Neural crest cell (in vitro differentiated cells): ENCODE measurements at regions not wholly inside any gene's neighbourhood (a gene's known extent, or its start where the extent isn't known, plus 50 kb on each side); places are given as distances from the start of the nearest gene placed in this dataset.

Source experiments
- DNase-seq: peaks from one replicate; pipeline ENCODE4 v3.0.0; 2021; ENCODE audit warnings: low read depth, mixed read lengths, low spot score
- H3K27ac Mint-ChIP-seq: one replicate; pipeline ENCODE4 v1.8.0; 2021; ENCODE audit warnings: mild to moderate bottlenecking, mixed read lengths; ENCODE audit not compliant: unreplicated experiment
- H3K27me3 Mint-ChIP-seq: 2 replicates; pipeline ENCODE4 v1.8.0; 2021; ENCODE audit warnings: low read depth, mild to moderate bottlenecking, mixed read lengths
- H3K36me3 Mint-ChIP-seq: 2 replicates; pipeline ENCODE4 v1.8.0; 2021; ENCODE audit warnings: low read depth, mild to moderate bottlenecking, mixed read lengths
- H3K4me1 Mint-ChIP-seq: 2 replicates; pipeline ENCODE4 v1.8.0; 2021; ENCODE audit warnings: mixed read lengths
- H3K4me3 Mint-ChIP-seq: one replicate; pipeline ENCODE4 v1.8.0; 2021; ENCODE audit warnings: mild to moderate bottlenecking, mixed read lengths
- H3K9me3 Mint-ChIP-seq: 2 replicates; pipeline ENCODE4 v1.8.0; 2021; ENCODE audit warnings: mixed read lengths
- CTCF ChIP-seq: fragments of 200-600 bp; sonication (generic); conservative IDR thresholded peaks from 2 replicates; pipeline ENCODE4 v1.5.0; 2021; ENCODE audit warnings: antibody characterized with exemption, mild to moderate bottlenecking

- no peak for DNase-seq
- H3K4me1 Mint-ChIP-seq, result no peaks in the 10 kb centered on the region
- H3K27ac Mint-ChIP-seq, result no peak overlapping the region
- H3K4me3 Mint-ChIP-seq, result no peak overlapping the region
- peaks cover 2% of the 10 kb centered on the region for H3K9me3 Mint-ChIP-seq
- H3K36me3 Mint-ChIP-seq, result no peaks in the 10 kb centered on the region
- TF ChIP-seq CTCF, result no peak
- H3K27me3 Mint-ChIP-seq, result peaks cover 2% of the 10 kb centered on the region
Measured at GRCh38 chr2:8462899-8463648, 218.8 kb upstream of the ID2 start.

- Mint-ChIP-seq H3K4me3 (no peak overlapping the region), H3K27me3 (peaks cover 2% of the 10 kb centered on the region), H3K4me1 (peaks cover 6% of the 10 kb centered on the region), H3K9me3 (peaks cover 2% of the 10 kb centered on the region), H3K27ac (no peak overlapping the region), H3K36me3 (no peaks in the 10 kb centered on the region)
- TF ChIP-seq CTCF, result no peak
- DNase-seq, result no peak
Measured at GRCh38 chr2:8465560-8465959, 216.3 kb upstream of the ID2 start.

- H3K9me3 Mint-ChIP-seq, result peaks cover 2% of the 10 kb centered on the region
- H3K27me3 Mint-ChIP-seq, result no peaks in the 10 kb centered on the region
- no peak overlapping the region for H3K4me3 Mint-ChIP-seq
- H3K36me3 Mint-ChIP-seq, result no peaks in the 10 kb centered on the region
- H3K27ac Mint-ChIP-seq, result no peak overlapping the region
- peaks cover 6% of the 10 kb centered on the region for H3K4me1 Mint-ChIP-seq
- no peak for DNase-seq
- no peak for TF ChIP-seq CTCF
Measured at GRCh38 chr2:8469709-8470493, 212.0 kb upstream of the ID2 start.

- no peak overlapping the region for H3K27ac Mint-ChIP-seq
- no peak overlapping the region for H3K4me3 Mint-ChIP-seq
- H3K9me3 Mint-ChIP-seq, result peaks cover under 1% of the 10 kb centered on the region
- peaks cover 11% of the 10 kb centered on the region for H3K4me1 Mint-ChIP-seq
- no peak for DNase-seq
- no peak for TF ChIP-seq CTCF
- H3K36me3 Mint-ChIP-seq, result no peaks in the 10 kb centered on the region
- H3K27me3 Mint-ChIP-seq, result no peaks in the 10 kb centered on the region
Measured at GRCh38 chr2:8472545-8473323, 209.1 kb upstream of the ID2 start.

GRCh38 chr2:8475349-8476031 lies 206.4 kb upstream of the ID2 start:
- no peaks in the 10 kb centered on the region for H3K36me3 Mint-ChIP-seq
- H3K4me1 Mint-ChIP-seq, result peaks cover 7% of the 10 kb centered on the region
- H3K9me3 Mint-ChIP-seq, result no peaks in the 10 kb centered on the region
- no peak for TF ChIP-seq CTCF
- H3K27ac Mint-ChIP-seq, result no peak overlapping the region
- DNase-seq, result no peak
- no peaks in the 10 kb centered on the region for H3K27me3 Mint-ChIP-seq
- no peak overlapping the region for H3K4me3 Mint-ChIP-seq
